ENCODE measurements at regions not wholly inside any gene's neighbourhood (a gene's known extent, or its start where the extent isn't known, plus 50 kb on each side); places are given as distances from the start of the nearest gene placed in this dataset.

GRCh38 chr1:234745844-234746797 lies 136.1 kb upstream of the IRF2BP2 start:
- TF ChIP-seq CTCF (IDR thresholded peaks at IDR 0.05; ENCODE audit: low read length) (no peak), EZH2 (IDR thresholded peaks at IDR 0.05; ENCODE audit: borderline replicate concordance, low read length) (no peak)
